ENCODE measurements at regions not wholly inside any gene's neighbourhood (a gene's known extent, or its start where the extent isn't known, plus 50 kb on each side); places are given as distances from the start of the nearest gene placed in this dataset.
"Not testable (repeated sequence)": the region's sequence is repeated elsewhere in the genome, so short reads cannot be mapped to it uniquely, and the experiment has no call there.

- no peak for TF ChIP-seq ZNF274 (IDR thresholded peaks at IDR 0.05; ENCODE audit: low read depth, low read length)
- no peak overlapping the region for H3K4me3 ChIP-seq (ENCODE audit: low read length)
These were observed 70.2 kb upstream of the KIF26B start for GRCh38 chr1:245084551-245084950.

- no peak overlapping the region for H3K4me3 ChIP-seq (ENCODE audit: low read length)
- no peak for TF ChIP-seq ZNF274 (IDR thresholded peaks at IDR 0.05; ENCODE audit: low read depth, low read length)
These were observed 75.7 kb upstream of the KIF26B start for GRCh38 chr1:245079021-245079609.

GRCh38 chr1:245074898-245075297 lies 79.9 kb upstream of the KIF26B start:
- H3K4me3 ChIP-seq (ENCODE audit: low read length) = no peak overlapping the region
- no peak for TF ChIP-seq ZNF274 (IDR thresholded peaks at IDR 0.05; ENCODE audit: low read depth, low read length)

GRCh38 chr1:245074232-245074747 lies 80.5 kb upstream of the KIF26B start:
- H3K4me3 ChIP-seq (ENCODE audit: low read length) = no peak overlapping the region
- no peak for TF ChIP-seq ZNF274 (IDR thresholded peaks at IDR 0.05; ENCODE audit: low read depth, low read length)

GRCh38 chr1:245070836-245071615 lies 83.8 kb upstream of the KIF26B start:
- no peak overlapping the region for H3K4me3 ChIP-seq (ENCODE audit: low read length)
- TF ChIP-seq ZNF274 (IDR thresholded peaks at IDR 0.05; ENCODE audit: low read depth, low read length) = no peak

GRCh38 chr1:245067257-245067656 lies 87.5 kb upstream of the KIF26B start:
- no peak overlapping the region for H3K4me3 ChIP-seq (ENCODE audit: low read length)
- TF ChIP-seq ZNF274 (IDR thresholded peaks at IDR 0.05; ENCODE audit: low read depth, low read length) = no peak

- no peak for TF ChIP-seq ZNF274 (IDR thresholded peaks at IDR 0.05; ENCODE audit: low read depth, low read length)
- H3K4me3 ChIP-seq (ENCODE audit: low read length) = no peak overlapping the region
These were observed 92.0 kb upstream of the KIF26B start for GRCh38 chr1:245062741-245063305.

- H3K4me3 ChIP-seq (ENCODE audit: low read length) = not testable (repeated sequence)
These were observed 93.0 kb upstream of the KIF26B start for GRCh38 chr1:245061808-245062207.

- no peak for TF ChIP-seq ZNF274 (IDR thresholded peaks at IDR 0.05; ENCODE audit: low read depth, low read length)
- H3K4me3 ChIP-seq (ENCODE audit: low read length) = no peak overlapping the region
These were observed 94.0 kb upstream of the KIF26B start for GRCh38 chr1:245060684-245061374.

- no peak for TF ChIP-seq ZNF274 (IDR thresholded peaks at IDR 0.05; ENCODE audit: low read depth, low read length)
- H3K4me3 ChIP-seq (ENCODE audit: low read length) = no peak overlapping the region
These were observed 94.9 kb upstream of the KIF26B start for GRCh38 chr1:245059806-245060424.

GRCh38 chr1:245058882-245059281 lies 95.9 kb upstream of the KIF26B start:
- H3K4me3 ChIP-seq (ENCODE audit: low read length) = no peak overlapping the region
- no peak for TF ChIP-seq ZNF274 (IDR thresholded peaks at IDR 0.05; ENCODE audit: low read depth, low read length)

- TF ChIP-seq ZNF274 (IDR thresholded peaks at IDR 0.05; ENCODE audit: low read depth, low read length) = no peak
- no peak overlapping the region for H3K4me3 ChIP-seq (ENCODE audit: low read length)
These were observed 96.3 kb upstream of the KIF26B start for GRCh38 chr1:245058436-245058835.

- no peak for TF ChIP-seq ZNF274 (IDR thresholded peaks at IDR 0.05; ENCODE audit: low read depth, low read length)
These were observed 97.9 kb upstream of the KIF26B start for GRCh38 chr1:245056913-245057312.

GRCh38 chr1:245056296-245056695 lies 98.5 kb upstream of the KIF26B start:
- H3K4me3 ChIP-seq (ENCODE audit: low read length) = not testable (repeated sequence)

More at GRCh38 chr1:245056913-245057312, 97.9 kb upstream of the KIF26B start:
- H3K4me3 ChIP-seq (ENCODE audit: low read length) = no peak overlapping the region
